Sigmoid colon (tissue), 4 donors: ENCODE measurements at regions not wholly inside any gene's neighbourhood (a gene's known extent, or its start where the extent isn't known, plus 50 kb on each side); places are given as distances from the start of the nearest gene placed in this dataset.

Experiments
- EP300 ChIP-seq, 4 donors: sonication (generic); formaldehyde crosslinking; IDR thresholded peaks; one replicate each; pipeline ENCODE4 v1.6.1; 2017; ENCODE audit warnings: antibody characterized with exemption in 4 of 4
- TF ChIP-seq, protein P1 (sequence below), 4 experiments: fragments of 450-650 bp in 3 of 4; fragments of 200-600 bp in 1 of 4; IDR thresholded peaks; one replicate each; pipeline ENCODE4 v1.5.1; 2016 to 2019; ENCODE audit warnings: antibody characterized with exemption in 4 of 4, mild to moderate bottlenecking in 3 of 4, moderate library complexity in 2 of 4

DNA sequence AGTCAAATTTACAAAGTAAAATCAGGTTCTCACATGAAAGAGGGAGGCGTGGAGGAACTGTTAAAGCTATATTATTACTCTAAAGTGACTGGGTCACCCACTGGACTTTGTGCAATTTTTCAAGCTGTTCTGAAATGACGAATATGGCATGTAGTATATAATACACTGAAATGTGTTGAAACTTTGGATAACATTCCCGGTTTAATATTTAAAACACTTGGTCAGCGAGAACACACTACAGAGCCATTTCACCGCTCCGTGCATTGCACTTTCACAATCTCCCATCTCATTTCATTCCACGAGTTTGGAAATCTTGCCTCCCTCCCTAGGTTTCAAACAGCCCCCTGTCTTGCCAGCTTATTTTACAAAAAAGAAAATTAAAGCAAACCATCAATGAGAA lies 337.9 kb downstream of the WDR11 start:
- TF ChIP-seq, protein P1, sequence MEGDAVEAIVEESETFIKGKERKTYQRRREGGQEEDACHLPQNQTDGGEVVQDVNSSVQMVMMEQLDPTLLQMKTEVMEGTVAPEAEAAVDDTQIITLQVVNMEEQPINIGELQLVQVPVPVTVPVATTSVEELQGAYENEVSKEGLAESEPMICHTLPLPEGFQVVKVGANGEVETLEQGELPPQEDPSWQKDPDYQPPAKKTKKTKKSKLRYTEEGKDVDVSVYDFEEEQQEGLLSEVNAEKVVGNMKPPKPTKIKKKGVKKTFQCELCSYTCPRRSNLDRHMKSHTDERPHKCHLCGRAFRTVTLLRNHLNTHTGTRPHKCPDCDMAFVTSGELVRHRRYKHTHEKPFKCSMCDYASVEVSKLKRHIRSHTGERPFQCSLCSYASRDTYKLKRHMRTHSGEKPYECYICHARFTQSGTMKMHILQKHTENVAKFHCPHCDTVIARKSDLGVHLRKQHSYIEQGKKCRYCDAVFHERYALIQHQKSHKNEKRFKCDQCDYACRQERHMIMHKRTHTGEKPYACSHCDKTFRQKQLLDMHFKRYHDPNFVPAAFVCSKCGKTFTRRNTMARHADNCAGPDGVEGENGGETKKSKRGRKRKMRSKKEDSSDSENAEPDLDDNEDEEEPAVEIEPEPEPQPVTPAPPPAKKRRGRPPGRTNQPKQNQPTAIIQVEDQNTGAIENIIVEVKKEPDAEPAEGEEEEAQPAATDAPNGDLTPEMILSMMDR (IDR thresholded peaks at IDR 0.05), result no peak
- no peak for TF ChIP-seq EP300 (IDR thresholded peaks at IDR 0.05)
